ENCODE measurements at regions not wholly inside any gene's neighbourhood (a gene's known extent, or its start where the extent isn't known, plus 50 kb on each side); places are given as distances from the start of the nearest gene placed in this dataset.

- TF ChIP-seq POLR2A (IDR thresholded peaks at IDR 0.05) (no peak), CTCF (IDR thresholded peaks at IDR 0.05) (no peak)
Measured at GRCh38 chr3:31379598-31379997, 153.1 kb upstream of the STT3B start.

Measured in vagina (tissue), 2 donors.